Ecto neural progenitor cell (in vitro differentiated cells): ENCODE measurements at regions not wholly inside any gene's neighbourhood (a gene's known extent, or its start where the extent isn't known, plus 50 kb on each side); places are given as distances from the start of the nearest gene placed in this dataset.

Source experiments
- DNase-seq: peaks from one replicate; pipeline ENCODE4 v3.0.0-alpha.2; 2018; ENCODE audit warnings: low spot score

DNA sequence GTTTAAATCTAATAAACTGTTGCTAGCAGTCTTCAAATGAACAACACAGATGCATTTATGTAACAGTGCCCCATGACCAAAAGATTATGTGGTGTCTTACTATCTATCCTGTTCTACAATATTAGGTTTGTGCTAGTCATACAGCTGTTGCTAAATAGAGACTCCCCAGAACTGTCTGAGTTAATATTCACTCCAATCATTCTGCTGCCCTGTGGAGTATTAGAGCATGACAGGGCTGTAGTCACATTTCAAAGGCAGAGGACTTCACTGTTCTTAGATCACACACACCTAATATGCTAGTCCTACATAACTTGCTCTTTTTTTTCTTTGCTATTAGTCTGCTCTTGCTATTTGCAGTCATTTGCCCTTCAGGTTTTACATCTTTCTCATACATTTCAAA is 157.6 kb upstream of the MDGA2 start:
- no peak for DNase-seq

DNA sequence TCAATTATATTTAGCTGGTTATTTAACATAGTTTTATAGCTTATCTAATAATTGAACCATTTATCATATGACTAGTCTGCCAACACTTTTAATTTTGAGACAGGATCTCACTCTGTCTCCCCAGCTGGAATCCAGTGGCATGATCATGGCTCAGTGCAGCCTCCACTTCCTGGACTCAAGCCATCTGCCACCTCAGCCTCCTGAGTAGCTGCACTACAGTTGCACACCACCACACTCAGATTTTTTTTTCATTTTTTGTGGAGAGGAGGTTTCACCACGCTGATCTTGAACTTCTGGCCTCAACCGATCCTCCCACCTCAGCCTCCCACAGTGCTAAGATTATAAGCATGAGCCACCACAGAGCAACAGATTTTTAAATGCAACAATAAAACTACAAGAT is 151.4 kb upstream of the MDGA2 start:
- DNase-seq: no peak

- no peak for DNase-seq
Measured at GRCh38 chr14:47822326-47822725, 146.9 kb upstream of the MDGA2 start.

DNA sequence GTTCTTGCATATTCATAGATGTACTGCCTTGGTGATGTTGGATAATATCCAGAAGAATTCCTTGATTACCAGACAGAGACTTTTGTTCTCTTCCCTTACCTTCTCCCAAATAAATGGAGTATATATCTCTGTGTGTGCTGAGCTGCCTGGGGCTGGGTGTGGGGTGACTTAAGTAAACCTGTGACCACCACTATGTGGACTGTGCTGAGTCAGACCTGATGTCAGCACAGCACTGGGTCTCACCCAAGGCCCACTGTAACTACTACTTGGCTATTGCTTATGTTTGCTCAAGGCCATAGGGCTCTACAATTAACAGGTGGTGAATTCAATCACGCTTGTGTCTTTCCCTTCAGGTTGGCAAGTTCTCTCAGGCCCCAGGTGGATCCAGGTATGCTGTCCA is 145.7 kb upstream of the MDGA2 start:
- DNase-seq: no peak

GRCh38 chr14:47790477-47790876 is 115.1 kb upstream of the MDGA2 start:
- DNase-seq: no peak

DNA sequence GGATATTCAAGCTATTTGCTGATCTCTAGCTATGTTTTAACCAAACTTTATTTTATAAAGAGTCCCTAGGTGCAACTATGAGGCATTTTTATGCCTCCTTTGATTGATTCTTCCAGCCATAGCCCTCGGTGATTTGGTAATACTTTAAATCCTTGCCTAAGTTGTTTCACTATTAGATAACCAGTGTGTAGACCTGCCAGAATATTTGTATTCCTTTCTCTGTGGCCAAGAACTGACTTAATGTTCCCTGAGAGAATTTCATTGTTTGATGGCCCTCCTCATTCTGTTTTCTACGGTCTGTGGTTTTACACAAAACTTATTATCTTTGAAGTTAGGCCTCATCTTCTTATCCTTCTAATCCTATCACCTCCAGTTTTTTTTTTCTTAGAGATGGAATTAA is 109.7 kb upstream of the MDGA2 start:
- DNase-seq: no peak

- DNase-seq: no peak
Measured at GRCh38 chr14:47778631-47779030, 103.2 kb upstream of the MDGA2 start.

DNA sequence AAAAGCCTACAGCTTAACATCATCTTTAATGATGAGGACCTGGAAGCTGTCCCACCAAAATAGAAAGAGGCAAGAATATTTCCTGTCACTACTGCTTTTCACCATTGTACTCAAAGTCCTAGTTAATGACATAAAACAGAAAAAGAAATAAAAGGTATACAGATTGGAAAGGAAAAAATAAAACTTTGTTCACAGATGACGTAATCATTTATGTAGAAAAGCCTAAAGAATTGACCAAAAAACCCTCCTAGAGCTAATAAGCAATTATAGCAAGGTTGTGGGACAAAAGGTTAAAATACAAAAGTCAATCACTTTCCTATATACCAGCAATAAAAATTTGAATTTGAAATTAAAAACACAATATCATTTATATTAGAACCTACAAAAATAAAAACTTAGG is 97.2 kb upstream of the MDGA2 start:
- DNase-seq: no peak

GRCh38 chr14:47763188-47763854 is 87.9 kb upstream of the MDGA2 start:
- DNase-seq: no peak

DNA sequence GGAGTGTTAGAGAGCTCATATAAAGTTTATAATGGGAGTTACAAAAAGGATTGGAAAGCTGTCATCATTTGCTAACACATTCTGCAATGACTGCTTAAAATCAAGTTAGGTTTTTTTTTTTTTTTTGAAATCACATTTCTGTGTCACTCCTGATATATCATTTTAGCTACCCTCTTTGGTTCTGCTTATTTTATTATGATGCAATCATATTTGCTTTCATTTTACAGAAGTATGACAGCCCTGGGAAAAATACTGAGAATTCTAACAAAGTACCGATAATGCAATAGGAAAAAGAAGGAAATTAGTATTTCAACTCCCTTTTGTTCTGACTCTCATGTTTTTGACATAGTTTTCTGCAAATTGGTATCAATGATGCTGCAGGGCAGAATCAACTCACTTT is 71.6 kb upstream of the MDGA2 start:
- no peak for DNase-seq

- no peak for DNase-seq
Measured at GRCh38 chr14:47744155-47744554, 68.8 kb upstream of the MDGA2 start.

GRCh38 chr14:47739541-47739940 is 64.1 kb upstream of the MDGA2 start:
- no peak for DNase-seq

GRCh38 chr14:47730296-47730695 is 54.9 kb upstream of the MDGA2 start:
- no peak for DNase-seq
